HG03439 (cell line): ENCODE measurements at regions not wholly inside any gene's neighbourhood (a gene's known extent, or its start where the extent isn't known, plus 50 kb on each side); places are given as distances from the start of the nearest gene placed in this dataset.
"Not testable (repeated sequence)": the region's sequence is repeated elsewhere in the genome, so short reads cannot be mapped to it uniquely, and the experiment has no call there.

Experiments used
- ATAC-seq: cut with Tn5 transposase; IDR thresholded peaks from one replicate; pipeline ENCODE4 v1.9.1; 2021; ENCODE audit warnings: mild to moderate bottlenecking, moderate library complexity; ENCODE audit not compliant: unreplicated experiment

GRCh38 chr2:175282886-175283285, 101.4 kb upstream of the ATP5MC3 start:
- no peak for ATAC-seq

- peak; percentile 56 for ATAC-seq
These were observed 100.8 kb upstream of the ATP5MC3 start for GRCh38 chr2:175282300-175282699.

GRCh38 chr2:175277772-175278171, 96.3 kb upstream of the ATP5MC3 start:
- no peak for ATAC-seq

- no peak for ATAC-seq
These were observed 94.0 kb upstream of the ATP5MC3 start for GRCh38 chr2:175275539-175275938.

GRCh38 chr2:175259164-175259563, 77.7 kb upstream of the ATP5MC3 start:
- no peak for ATAC-seq

GRCh38 chr2:175256806-175257585, 75.5 kb upstream of the ATP5MC3 start:
- ATAC-seq = no peak

GRCh38 chr2:175256391-175256790, 74.9 kb upstream of the ATP5MC3 start:
- not testable (repeated sequence) for ATAC-seq

- ATAC-seq = no peak
These were observed 72.4 kb upstream of the ATP5MC3 start for GRCh38 chr2:175253871-175254270.

- no peak for ATAC-seq
These were observed 70.0 kb upstream of the ATP5MC3 start for GRCh38 chr2:175251425-175252041.

GRCh38 chr2:175247159-175247558, 65.6 kb upstream of the ATP5MC3 start:
- ATAC-seq = no peak

- no peak for ATAC-seq
These were observed 63.2 kb upstream of the ATP5MC3 start for GRCh38 chr2:175244697-175245096.

- ATAC-seq = no peak
These were observed 60.2 kb upstream of the ATP5MC3 start for GRCh38 chr2:175241691-175242090.

- not testable (repeated sequence) for ATAC-seq
These were observed 58.5 kb upstream of the ATP5MC3 start for GRCh38 chr2:175240033-175240432.

- no peak for ATAC-seq
These were observed 55.4 kb upstream of the ATP5MC3 start for GRCh38 chr2:175236930-175237329.

GRCh38 chr2:175234650-175235049, 53.1 kb upstream of the ATP5MC3 start:
- no peak for ATAC-seq

GRCh38 chr2:175234153-175234552, 52.6 kb upstream of the ATP5MC3 start:
- ATAC-seq = no peak

- no peak for ATAC-seq
These were observed 51.7 kb upstream of the ATP5MC3 start for GRCh38 chr2:175233135-175233719.
